ENCODE measurements at regions not wholly inside any gene's neighbourhood (a gene's known extent, or its start where the extent isn't known, plus 50 kb on each side); places are given as distances from the start of the nearest gene placed in this dataset.

DNA sequence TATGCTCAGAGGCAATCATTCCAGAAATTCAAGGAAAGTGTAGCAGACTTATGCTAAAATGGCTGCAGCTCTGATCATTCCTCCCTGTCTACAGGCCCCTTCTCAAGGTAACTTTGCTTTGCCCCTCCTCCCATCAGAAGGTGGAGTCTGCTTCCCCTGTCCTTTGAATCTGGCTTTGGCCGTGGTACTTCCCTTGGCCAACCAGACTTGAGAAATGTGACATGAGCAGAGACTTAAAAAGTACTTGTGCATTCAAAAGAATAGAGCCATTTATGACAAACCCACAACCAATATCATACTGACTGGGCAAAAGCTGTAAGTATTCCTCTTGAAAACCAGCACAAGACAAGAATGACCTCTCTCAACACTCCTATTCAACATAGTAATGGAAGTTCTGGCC lies 59.5 kb upstream of the NCKAP5 start:
- H2BK120ac ChIP-seq (replicated peaks; ENCODE audit: low read depth, low read length): no peak overlapping the region
- ChIA-PET POLR2A (ENCODE audit: partially characterized antibody) (no interaction called here), CTCF (ENCODE audit: partially characterized antibody) (interaction anchor here (0.8 to 1.6 kb wide), 4 partner anchors 8 to 259 kb away, joined by 3 to 5 read pairs (median 4); no protein-coding TSS in a partner anchor)
- H4K20me1 ChIP-seq (replicated peaks in 1 of 2; ENCODE audit: control insufficient read depth in 1 of 2, insufficient read depth in 2 of 2, low read length in 2 of 2): no peaks in the 10 kb centered on the region
- H2BK12ac ChIP-seq (ENCODE audit: low read depth, low read length): no peak overlapping the region
- H2BK5ac ChIP-seq (ENCODE audit: low read depth, low read length): no peak overlapping the region
- TF ChIP-seq CEBPB (IDR thresholded peaks at IDR 0.05; ENCODE audit: low read depth, low read length): no peak
- TF ChIP-seq BACH1 (IDR thresholded peaks at IDR 0.05; ENCODE audit: low read length): no peak
- TF ChIP-seq HDAC2 (IDR thresholded peaks at IDR 0.05; ENCODE audit: borderline replicate concordance in 1 of 2, low read depth in 2 of 2, low read length in 2 of 2): no peak
- no peak for TF ChIP-seq SP4 (IDR thresholded peaks at IDR 0.05; ENCODE audit: low read length)
- no peak for TF ChIP-seq SUZ12 (IDR thresholded peaks at IDR 0.05; ENCODE audit: low read length)
- no peak for TF ChIP-seq EZH2 (IDR thresholded peaks at IDR 0.05; ENCODE audit: low read depth, low read length, severe bottlenecking)
- no peak for TF ChIP-seq RXRA (IDR thresholded peaks at IDR 0.05; ENCODE audit: insufficient read depth, low read depth, low read length)
- no peak for TF ChIP-seq SIRT6 (IDR thresholded peaks at IDR 0.05; ENCODE audit: low read length)
- TF ChIP-seq RBBP5 (IDR thresholded peaks at IDR 0.05; ENCODE audit: borderline replicate concordance, low read depth, low read length): no peak
- no peak for TF ChIP-seq ATF3 (IDR thresholded peaks at IDR 0.05; ENCODE audit: insufficient read depth, low read depth, low read length)
- TF ChIP-seq SP1 (IDR thresholded peaks at IDR 0.05; ENCODE audit: low read depth, low read length): no peak
- no peak overlapping the region for H3K23ac ChIP-seq (ENCODE audit: insufficient read length)
- no peaks in the 10 kb centered on the region for H3K79me2 ChIP-seq (ENCODE audit: control insufficient read depth in 1 of 2, insufficient read depth in 2 of 2, low read length in 2 of 2)
- H3K9me3 ChIP-seq (ENCODE audit: insufficient read depth in 2 of 2, low read depth in 1 of 2, low read length in 1 of 2): 0 out of 4 replicates have a peak, but pooled peaks cover 0 to 3% of the 10 kb centered on the region in 2 experiments
- no peak overlapping the region for H3K9ac ChIP-seq (replicated peaks in 1 of 4; ENCODE audit: extremely low read depth in 1 of 4, low read depth in 3 of 4, low read length in 3 of 4)
- H2AFZ ChIP-seq (ENCODE audit: low read length): no peak overlapping the region
- H3K79me1 ChIP-seq (ENCODE audit: low read depth, low read length): no peaks in the 10 kb centered on the region
- no peak overlapping the region for H3K4me2 ChIP-seq (ENCODE audit: insufficient read depth in 1 of 2, low read depth in 2 of 2, low read length in 2 of 2)
- H3K27me3 ChIP-seq (replicated peaks in 1 of 4; ENCODE audit: control insufficient read depth in 3 of 4, extremely low read depth in 1 of 4, insufficient read depth in 3 of 4, low read length in 3 of 4): no peaks in the 10 kb centered on the region
- no peak overlapping the region for H2AK5ac ChIP-seq (ENCODE audit: low read depth, low read length)
- no peaks in the 10 kb centered on the region for H3K36me3 ChIP-seq (ENCODE audit: control insufficient read depth in 2 of 4, insufficient read depth in 4 of 4, low read length in 3 of 4)
- no peak overlapping the region for H3K4ac ChIP-seq (replicated peaks; ENCODE audit: insufficient read length, low read depth, low read length)
- no peak overlapping the region for H3K18ac ChIP-seq (ENCODE audit: extremely low read depth, low read length)
- no peak for FAIRE-seq
- H4K8ac ChIP-seq (ENCODE audit: extremely low read depth, insufficient read depth, low read length): no peak overlapping the region
- no peak overlapping the region for H2BK15ac ChIP-seq (ENCODE audit: low read length)
- H3K27ac ChIP-seq (ENCODE audit: low read depth, low read length): no peak overlapping the region
- H2BK20ac ChIP-seq (ENCODE audit: low read length): no peak overlapping the region
- no peak for DNase-seq (ENCODE audit: low read depth in 1 of 2, low spot score in 2 of 2)
- H3K14ac ChIP-seq (ENCODE audit: insufficient read length): no peak overlapping the region
- no peak overlapping the region for H4K91ac ChIP-seq (replicated peaks; ENCODE audit: insufficient read length, low read length)
- H3K4me3 ChIP-seq (ENCODE audit: extremely low read depth in 1 of 4, insufficient read depth in 2 of 4, low read depth in 3 of 4, low read length in 4 of 4): no peak overlapping the region
- 89% methylated on average over 1 of the region's 1 CpG; no CpG with 5 or more reads in 1 of the 2 experiments for WGBS, 2 experiments (ENCODE audit: extremely low coverage in 1 of 2, insufficient coverage in 1 of 2, insufficient read length in 1 of 2, insufficient replicate concordance in 2 of 2, low coverage in 1 of 2, low lambda C conversion rate in 2 of 2, missing lambda C conversion rate in 1 of 2)
- H3K23me2 ChIP-seq (ENCODE audit: low read depth, low read length): no peaks in the 10 kb centered on the region
- H3K56ac ChIP-seq (replicated peaks; ENCODE audit: insufficient read length, low read depth, low read length): no peak overlapping the region
- no peaks in the 10 kb centered on the region for H3K4me1 ChIP-seq (replicated peaks in 1 of 4; ENCODE audit: control insufficient read depth in 3 of 4, insufficient read depth in 4 of 4, low read length in 3 of 4)
- no peak overlapping the region for H4K5ac ChIP-seq (ENCODE audit: insufficient read length, low read depth, low read length)

Measured in H1 (cell line).